HL-60 (cell line): ENCODE measurements at regions not wholly inside any gene's neighbourhood (a gene's known extent, or its start where the extent isn't known, plus 50 kb on each side); places are given as distances from the start of the nearest gene placed in this dataset.

Experiments used
- DNase-seq, 2 experiments: peaks; one replicate each; pipeline ENCODE4 v3.0.0-alpha.2; 2010 to 2020; ENCODE audit warnings: low read depth in 1 of 2, low spot score in 1 of 2
- H3K27ac ChIP-seq: fragments of 250-450 bp; sonication (Bioruptor Pico); replicated peaks from 2 replicates; pipeline ENCODE4 v1.5.1; 2020; ENCODE audit warnings: mild to moderate bottlenecking, moderate library complexity
- H3K27me3 ChIP-seq: fragments of 250-450 bp; sonication (Bioruptor Pico); 2 replicates; pipeline ENCODE4 v1.5.1; 2021; ENCODE audit warnings: mild to moderate bottlenecking, moderate library complexity; ENCODE audit not compliant: insufficient read depth, poor library complexity, severe bottlenecking
- H3K4me3 ChIP-seq: replicated peaks from 2 replicates; pipeline ENCODE4 v1.5.1; 2011; ENCODE audit warnings: mild to moderate bottlenecking, control low read depth, low read length; ENCODE audit not compliant: insufficient read depth
- GABPA ChIP-seq: IDR thresholded peaks from 2 replicates; pipeline ENCODE4 v1.6.1; 2012; ENCODE audit warnings: low read depth
- POLR2AphosphoS5 ChIP-seq: IDR thresholded peaks from 2 replicates; pipeline ENCODE4 v1.6.1; 2012; ENCODE audit warnings: low read depth
- SPI1 ChIP-seq: IDR thresholded peaks from 2 replicates; pipeline ENCODE4 v1.6.1; 2012; ENCODE audit warnings: low read depth, mild to moderate bottlenecking, borderline replicate concordance
- TF ChIP-seq, protein P1 (sequence below): IDR thresholded peaks from 2 replicates; pipeline ENCODE4 v1.6.1; 2012; ENCODE audit warnings: low read depth; ENCODE audit not compliant: insufficient replicate concordance
- TF ChIP-seq, protein P2 (sequence below): IDR thresholded peaks from one replicate; pipeline ENCODE4 v1.5.1; 2011; ENCODE audit warnings: low read length, control low read depth, inconsistent platforms; ENCODE audit not compliant: insufficient read depth

DNA sequence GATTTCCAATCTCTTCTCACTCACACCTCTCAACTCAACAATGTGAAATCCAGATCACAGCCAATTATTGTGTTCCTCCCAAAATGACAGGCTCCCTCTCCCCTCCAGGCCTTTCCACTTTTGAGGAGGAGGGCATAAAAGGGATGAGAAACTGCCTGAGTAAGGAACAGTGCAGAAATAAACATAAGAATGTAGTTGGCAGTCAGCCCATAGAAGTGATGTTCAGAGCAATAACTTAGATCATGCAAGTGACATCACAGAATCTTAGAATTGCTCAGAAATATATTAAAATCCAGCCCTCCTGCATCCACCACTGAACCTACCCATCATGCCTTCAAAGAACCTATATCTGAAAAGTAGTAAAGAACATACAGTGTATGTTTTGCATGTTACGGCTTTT is 299.4 kb upstream of the GADL1 start:
- no peak for DNase-seq
- TF ChIP-seq, protein P1, sequence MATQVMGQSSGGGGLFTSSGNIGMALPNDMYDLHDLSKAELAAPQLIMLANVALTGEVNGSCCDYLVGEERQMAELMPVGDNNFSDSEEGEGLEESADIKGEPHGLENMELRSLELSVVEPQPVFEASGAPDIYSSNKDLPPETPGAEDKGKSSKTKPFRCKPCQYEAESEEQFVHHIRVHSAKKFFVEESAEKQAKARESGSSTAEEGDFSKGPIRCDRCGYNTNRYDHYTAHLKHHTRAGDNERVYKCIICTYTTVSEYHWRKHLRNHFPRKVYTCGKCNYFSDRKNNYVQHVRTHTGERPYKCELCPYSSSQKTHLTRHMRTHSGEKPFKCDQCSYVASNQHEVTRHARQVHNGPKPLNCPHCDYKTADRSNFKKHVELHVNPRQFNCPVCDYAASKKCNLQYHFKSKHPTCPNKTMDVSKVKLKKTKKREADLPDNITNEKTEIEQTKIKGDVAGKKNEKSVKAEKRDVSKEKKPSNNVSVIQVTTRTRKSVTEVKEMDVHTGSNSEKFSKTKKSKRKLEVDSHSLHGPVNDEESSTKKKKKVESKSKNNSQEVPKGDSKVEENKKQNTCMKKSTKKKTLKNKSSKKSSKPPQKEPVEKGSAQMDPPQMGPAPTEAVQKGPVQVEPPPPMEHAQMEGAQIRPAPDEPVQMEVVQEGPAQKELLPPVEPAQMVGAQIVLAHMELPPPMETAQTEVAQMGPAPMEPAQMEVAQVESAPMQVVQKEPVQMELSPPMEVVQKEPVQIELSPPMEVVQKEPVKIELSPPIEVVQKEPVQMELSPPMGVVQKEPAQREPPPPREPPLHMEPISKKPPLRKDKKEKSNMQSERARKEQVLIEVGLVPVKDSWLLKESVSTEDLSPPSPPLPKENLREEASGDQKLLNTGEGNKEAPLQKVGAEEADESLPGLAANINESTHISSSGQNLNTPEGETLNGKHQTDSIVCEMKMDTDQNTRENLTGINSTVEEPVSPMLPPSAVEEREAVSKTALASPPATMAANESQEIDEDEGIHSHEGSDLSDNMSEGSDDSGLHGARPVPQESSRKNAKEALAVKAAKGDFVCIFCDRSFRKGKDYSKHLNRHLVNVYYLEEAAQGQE, result no peak
- TF ChIP-seq POLR2AphosphoS5 (no peak), GABPA (no peak), SPI1 (no peak)
- TF ChIP-seq, protein P2, sequence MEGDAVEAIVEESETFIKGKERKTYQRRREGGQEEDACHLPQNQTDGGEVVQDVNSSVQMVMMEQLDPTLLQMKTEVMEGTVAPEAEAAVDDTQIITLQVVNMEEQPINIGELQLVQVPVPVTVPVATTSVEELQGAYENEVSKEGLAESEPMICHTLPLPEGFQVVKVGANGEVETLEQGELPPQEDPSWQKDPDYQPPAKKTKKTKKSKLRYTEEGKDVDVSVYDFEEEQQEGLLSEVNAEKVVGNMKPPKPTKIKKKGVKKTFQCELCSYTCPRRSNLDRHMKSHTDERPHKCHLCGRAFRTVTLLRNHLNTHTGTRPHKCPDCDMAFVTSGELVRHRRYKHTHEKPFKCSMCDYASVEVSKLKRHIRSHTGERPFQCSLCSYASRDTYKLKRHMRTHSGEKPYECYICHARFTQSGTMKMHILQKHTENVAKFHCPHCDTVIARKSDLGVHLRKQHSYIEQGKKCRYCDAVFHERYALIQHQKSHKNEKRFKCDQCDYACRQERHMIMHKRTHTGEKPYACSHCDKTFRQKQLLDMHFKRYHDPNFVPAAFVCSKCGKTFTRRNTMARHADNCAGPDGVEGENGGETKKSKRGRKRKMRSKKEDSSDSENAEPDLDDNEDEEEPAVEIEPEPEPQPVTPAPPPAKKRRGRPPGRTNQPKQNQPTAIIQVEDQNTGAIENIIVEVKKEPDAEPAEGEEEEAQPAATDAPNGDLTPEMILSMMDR, result no peak
- no peak overlapping the region for H3K27ac ChIP-seq
- no peaks in the 10 kb centered on the region for H3K27me3 ChIP-seq
- no peak overlapping the region for H3K4me3 ChIP-seq

DNA sequence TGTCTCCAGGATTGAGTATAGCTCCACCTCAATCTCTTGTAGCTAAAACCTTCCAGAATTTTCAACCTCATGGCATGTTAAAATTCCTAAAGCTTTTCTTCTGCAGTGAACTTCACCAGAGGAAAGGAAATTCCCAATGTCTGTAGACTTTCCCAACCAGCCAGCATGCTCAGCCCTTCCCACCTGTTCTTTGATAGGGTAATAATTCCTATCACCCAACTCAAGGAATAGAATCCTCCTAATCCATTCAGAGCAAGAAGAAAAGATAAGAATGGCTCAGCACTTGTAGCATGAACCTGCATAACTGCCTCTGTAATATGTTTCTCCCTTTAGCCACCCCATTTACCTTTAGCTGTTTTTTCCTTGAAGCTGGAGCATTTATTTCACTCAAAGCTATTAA is 301.8 kb upstream of the GADL1 start:
- Histone ChIP-seq H3K27ac (no peak overlapping the region), H3K27me3 (no peaks in the 10 kb centered on the region), H3K4me3 (no peak overlapping the region)
- DNase-seq, result no peak
- no peak for TF ChIP-seq SPI1
- TF ChIP-seq GABPA, result no peak
- TF ChIP-seq, protein P1, result no peak
- no peak for TF ChIP-seq POLR2AphosphoS5
- TF ChIP-seq, protein P2, result no peak

DNA sequence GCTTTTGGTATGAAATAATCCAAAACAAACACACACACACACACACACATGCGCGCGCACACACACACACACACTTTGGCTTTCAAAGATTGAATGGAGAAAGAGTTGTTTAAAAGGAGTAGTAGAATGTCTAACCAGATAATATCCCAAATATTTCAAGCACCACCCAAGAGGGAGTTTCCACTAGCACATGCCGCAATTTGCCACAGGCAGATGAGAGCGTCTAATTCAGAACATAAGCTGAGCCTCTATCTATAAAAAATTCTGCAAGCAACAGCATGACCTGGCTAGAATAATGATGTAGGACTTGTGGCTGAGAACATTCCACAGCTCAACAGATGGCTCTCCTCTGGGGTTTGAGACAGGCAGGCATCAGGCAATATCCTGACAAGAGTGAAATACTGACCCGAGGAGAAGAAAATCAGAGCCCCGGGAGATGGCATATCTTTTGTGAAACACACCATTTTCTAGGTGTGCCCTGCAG is 302.5 kb upstream of the GADL1 start:
- Histone ChIP-seq H3K4me3 (no peak overlapping the region), H3K27me3 (no peaks in the 10 kb centered on the region), H3K27ac (no peak overlapping the region)
- DNase-seq, result no peak
- TF ChIP-seq POLR2AphosphoS5 (no peak), SPI1 (no peak), GABPA (no peak)
- TF ChIP-seq, protein P1, result no peak
- TF ChIP-seq, protein P2, result no peak
